ENCODE measurements at regions not wholly inside any gene's neighbourhood (a gene's known extent, or its start where the extent isn't known, plus 50 kb on each side); places are given as distances from the start of the nearest gene placed in this dataset.

GRCh38 chr7:28240481-28240880, 59.9 kb upstream of the JAZF1 start:
- Histone ChIP-seq H3K36me3 (no peaks in the 10 kb centered on the region), H3K27me3 (no peaks in the 10 kb centered on the region), H3K4me3 (no peak overlapping the region), H3K27ac (no peak overlapping the region), H3K4me1 (no peaks in the 10 kb centered on the region), H3K9me3 (no peaks in the 10 kb centered on the region)
- TF ChIP-seq POLR2AphosphoS5 (IDR thresholded peaks at IDR 0.05) (no peak), EP300 (IDR thresholded peaks at IDR 0.05; ENCODE audit: low read depth) (no peak), CTCF (IDR thresholded peaks at IDR 0.05) (no peak), POLR2A (IDR thresholded peaks at IDR 0.05) (no peak)
- in situ Hi-C loops (cut with MboI; ENCODE audit: low pct_ligation_motif_present in 1 of 4, low pct_unique_long_range_greater_than_20kb in 1 of 4, low sequenced_read_pairs in 3 of 4), result no loop called here
- DNase-seq, result no peak
- intact Hi-C loops (cut with DNase I; ENCODE audit: low total_unique reads), result no loop called here
- 77 to 87% methylated on average over 4 to 5 of the region's 5 CpGs for WGBS, 2 donors (ENCODE audit: low coverage in 1 of 2)

DNA sequence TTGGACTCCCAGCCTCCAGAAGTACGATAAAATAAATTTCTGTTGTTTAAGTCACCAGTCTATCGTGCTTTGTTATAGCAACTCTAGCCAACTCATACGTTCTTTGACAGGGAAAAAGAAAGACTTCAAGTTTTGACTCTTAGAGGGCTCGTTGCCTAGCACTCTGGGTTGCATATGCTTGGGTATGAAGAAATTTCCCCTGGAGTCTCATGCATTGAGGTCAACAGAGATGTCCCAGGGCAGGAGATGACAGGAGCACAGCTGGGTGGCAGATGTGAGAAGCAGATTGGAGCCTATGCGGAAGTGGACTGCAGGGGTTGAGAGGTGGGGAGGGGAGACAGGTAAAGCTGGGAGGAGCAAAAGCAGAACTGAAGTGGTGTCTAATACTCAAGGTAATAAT, 63.3 kb upstream of the JAZF1 start:
- DNase-seq, result no peak
- no peaks in the 10 kb centered on the region for H3K4me1 ChIP-seq
- no peaks in the 10 kb centered on the region for H3K9me3 ChIP-seq
- TF ChIP-seq POLR2A (IDR thresholded peaks at IDR 0.05), result no peak
- TF ChIP-seq POLR2AphosphoS5 (IDR thresholded peaks at IDR 0.05), result no peak
- TF ChIP-seq CTCF (IDR thresholded peaks at IDR 0.05), result no peak
- no peak for TF ChIP-seq EP300 (IDR thresholded peaks at IDR 0.05; ENCODE audit: low read depth)
- no peaks in the 10 kb centered on the region for H3K36me3 ChIP-seq
- no peak overlapping the region for H3K4me3 ChIP-seq
- 95% methylated on average over 4 to 5 of the region's 5 CpGs for WGBS, 2 donors (ENCODE audit: low coverage in 1 of 2)
- H3K27ac ChIP-seq, result no peak overlapping the region
- no peaks in the 10 kb centered on the region for H3K27me3 ChIP-seq
- in situ Hi-C loops (cut with MboI; ENCODE audit: low pct_ligation_motif_present in 1 of 4, low pct_unique_long_range_greater_than_20kb in 1 of 4, low sequenced_read_pairs in 3 of 4), result no loop called here
- intact Hi-C loops (cut with DNase I; ENCODE audit: low total_unique reads), result no loop called here

- Histone ChIP-seq H3K4me1 (no peaks in the 10 kb centered on the region), H3K9me3 (no peaks in the 10 kb centered on the region), H3K36me3 (no peaks in the 10 kb centered on the region), H3K27me3 (no peaks in the 10 kb centered on the region), H3K27ac (no peak overlapping the region), H3K4me3 (no peak overlapping the region)
- in situ Hi-C loops (cut with MboI; ENCODE audit: low pct_ligation_motif_present in 1 of 4, low pct_unique_long_range_greater_than_20kb in 1 of 4, low sequenced_read_pairs in 3 of 4), result no loop called here
- no peak for DNase-seq
- TF ChIP-seq CTCF (IDR thresholded peaks at IDR 0.05) (no peak), POLR2AphosphoS5 (IDR thresholded peaks at IDR 0.05) (no peak), EP300 (IDR thresholded peaks at IDR 0.05; ENCODE audit: low read depth) (no peak), POLR2A (IDR thresholded peaks at IDR 0.05) (no peak)
- WGBS, 2 donors (ENCODE audit: low coverage in 1 of 2), result 51 to 80% methylated on average over 9 of the region's 9 CpGs
- intact Hi-C loops (cut with DNase I; ENCODE audit: low total_unique reads), result no loop called here
Measured at GRCh38 chr7:28245123-28245878, 64.7 kb upstream of the JAZF1 start.

GRCh38 chr7:28246921-28247461, 66.4 kb upstream of the JAZF1 start:
- H3K27ac ChIP-seq, result no peak overlapping the region
- no peak for DNase-seq
- intact Hi-C loops (cut with DNase I; ENCODE audit: low total_unique reads) (no loop called here), in situ Hi-C loops (cut with MboI; ENCODE audit: low pct_ligation_motif_present in 1 of 4, low pct_unique_long_range_greater_than_20kb in 1 of 4, low sequenced_read_pairs in 3 of 4) (no loop called here)
- H3K36me3 ChIP-seq, result no peaks in the 10 kb centered on the region
- no peak overlapping the region for H3K4me3 ChIP-seq
- H3K27me3 ChIP-seq, result no peaks in the 10 kb centered on the region
- 41 to 55% methylated on average over 2 to 7 of the region's 7 CpGs for WGBS, 2 donors (ENCODE audit: low coverage in 1 of 2)
- no peak for TF ChIP-seq CTCF (IDR thresholded peaks at IDR 0.05)
- no peak for TF ChIP-seq EP300 (IDR thresholded peaks at IDR 0.05; ENCODE audit: low read depth)
- TF ChIP-seq POLR2AphosphoS5 (IDR thresholded peaks at IDR 0.05), result no peak
- no peak for TF ChIP-seq POLR2A (IDR thresholded peaks at IDR 0.05)
- no peaks in the 10 kb centered on the region for H3K4me1 ChIP-seq
- H3K9me3 ChIP-seq, result no peaks in the 10 kb centered on the region

All from transverse colon (tissue), 4 donors.